HFFc6 (cell line): ENCODE measurements at regions not wholly inside any gene's neighbourhood (a gene's known extent, or its start where the extent isn't known, plus 50 kb on each side); places are given as distances from the start of the nearest gene placed in this dataset.

ENCODE experiments used
- DNase-seq: peaks from one replicate; pipeline ENCODE4 v3.0.0-alpha.2; 2018
- H3K27ac Mint-ChIP-seq: 2 replicates; pipeline ENCODE4 v1.8.0; 2020; ENCODE audit warnings: mild to moderate bottlenecking, mixed read lengths
- H3K27me3 Mint-ChIP-seq: 2 replicates; pipeline ENCODE4 v1.8.0; 2021; ENCODE audit warnings: mild to moderate bottlenecking, moderate library complexity, mixed read lengths; ENCODE audit not compliant: insufficient read depth
- H3K36me3 Mint-ChIP-seq: 2 replicates; pipeline ENCODE4 v1.8.0; 2021; ENCODE audit warnings: low read depth, mixed read lengths
- H3K4me1 Mint-ChIP-seq: 2 replicates; pipeline ENCODE4 v1.8.0; 2020; ENCODE audit warnings: low read depth, mixed read lengths
- H3K4me3 Mint-ChIP-seq: 2 replicates; pipeline ENCODE4 v1.8.0; 2020; ENCODE audit warnings: mild to moderate bottlenecking, moderate library complexity, mixed read lengths
- H3K9me3 Mint-ChIP-seq: 2 replicates; pipeline ENCODE4 v1.8.0; 2020; ENCODE audit warnings: mild to moderate bottlenecking, mixed read lengths
- TF ChIP-seq, protein P1 (sequence below): fragments of 200-600 bp; sonication (generic); IDR thresholded peaks from 2 replicates; pipeline ENCODE4 v1.5.0; 2021; ENCODE audit warnings: antibody characterized with exemption, mild to moderate bottlenecking

GRCh38 chr9:12091865-12092527 lies 601.2 kb upstream of the TYRP1 start:
- Mint-ChIP-seq H3K36me3 (no peaks in the 10 kb centered on the region), H3K9me3 (peaks cover 67% of the 10 kb centered on the region), H3K4me1 (no peaks in the 10 kb centered on the region), H3K27ac (no peak overlapping the region), H3K27me3 (no peaks in the 10 kb centered on the region), H3K4me3 (no peak overlapping the region)
- TF ChIP-seq, protein P1, sequence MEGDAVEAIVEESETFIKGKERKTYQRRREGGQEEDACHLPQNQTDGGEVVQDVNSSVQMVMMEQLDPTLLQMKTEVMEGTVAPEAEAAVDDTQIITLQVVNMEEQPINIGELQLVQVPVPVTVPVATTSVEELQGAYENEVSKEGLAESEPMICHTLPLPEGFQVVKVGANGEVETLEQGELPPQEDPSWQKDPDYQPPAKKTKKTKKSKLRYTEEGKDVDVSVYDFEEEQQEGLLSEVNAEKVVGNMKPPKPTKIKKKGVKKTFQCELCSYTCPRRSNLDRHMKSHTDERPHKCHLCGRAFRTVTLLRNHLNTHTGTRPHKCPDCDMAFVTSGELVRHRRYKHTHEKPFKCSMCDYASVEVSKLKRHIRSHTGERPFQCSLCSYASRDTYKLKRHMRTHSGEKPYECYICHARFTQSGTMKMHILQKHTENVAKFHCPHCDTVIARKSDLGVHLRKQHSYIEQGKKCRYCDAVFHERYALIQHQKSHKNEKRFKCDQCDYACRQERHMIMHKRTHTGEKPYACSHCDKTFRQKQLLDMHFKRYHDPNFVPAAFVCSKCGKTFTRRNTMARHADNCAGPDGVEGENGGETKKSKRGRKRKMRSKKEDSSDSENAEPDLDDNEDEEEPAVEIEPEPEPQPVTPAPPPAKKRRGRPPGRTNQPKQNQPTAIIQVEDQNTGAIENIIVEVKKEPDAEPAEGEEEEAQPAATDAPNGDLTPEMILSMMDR: no peak
- DNase-seq: no peak

DNA sequence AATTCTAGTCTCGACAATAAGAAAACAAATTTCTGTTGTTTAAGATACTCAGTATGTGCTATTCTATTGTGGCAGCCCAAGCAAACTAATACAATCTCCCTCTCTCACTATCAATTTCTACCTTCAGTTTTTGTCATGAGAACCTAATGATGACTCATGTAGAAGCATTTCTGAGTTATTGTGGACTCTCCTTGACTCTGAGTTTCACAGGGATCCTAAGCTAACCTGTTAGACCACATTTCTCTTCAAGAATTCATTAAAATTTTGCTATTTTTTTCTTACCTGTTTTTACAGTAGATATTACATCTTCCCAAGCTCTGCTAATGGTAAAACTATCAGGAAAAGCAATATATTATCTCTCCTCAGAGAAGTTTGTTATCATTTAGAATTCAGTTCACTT lies 599.1 kb upstream of the TYRP1 start:
- H3K36me3 Mint-ChIP-seq: no peaks in the 10 kb centered on the region
- no peak overlapping the region for H3K4me3 Mint-ChIP-seq
- no peak overlapping the region for H3K27ac Mint-ChIP-seq
- H3K27me3 Mint-ChIP-seq: no peaks in the 10 kb centered on the region
- H3K9me3 Mint-ChIP-seq: peaks cover 52% of the 10 kb centered on the region
- TF ChIP-seq, protein P1: no peak
- no peaks in the 10 kb centered on the region for H3K4me1 Mint-ChIP-seq
- DNase-seq: no peak

DNA sequence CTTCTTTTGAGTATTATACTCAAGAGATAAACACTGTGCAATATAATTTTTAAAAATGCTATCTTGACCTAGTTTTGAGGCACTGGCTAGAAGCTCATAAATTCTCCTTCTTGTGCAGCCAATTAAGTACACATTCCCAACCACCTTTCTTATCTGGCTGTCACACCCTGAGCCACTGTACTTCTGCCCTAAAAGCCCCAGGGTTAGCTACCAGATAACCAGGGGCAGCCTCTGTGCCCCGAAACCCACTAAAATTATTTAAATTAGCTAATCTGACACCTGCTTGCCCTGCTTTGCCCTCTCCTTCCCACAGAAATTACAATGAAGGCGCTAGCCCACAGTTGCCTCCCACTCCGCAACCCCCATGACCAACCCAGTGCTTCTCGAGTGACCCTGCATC lies 597.3 kb upstream of the TYRP1 start:
- Mint-ChIP-seq H3K36me3 (no peaks in the 10 kb centered on the region), H3K9me3 (peaks cover 50% of the 10 kb centered on the region), H3K4me3 (no peak overlapping the region), H3K27me3 (no peaks in the 10 kb centered on the region), H3K27ac (no peak overlapping the region), H3K4me1 (no peaks in the 10 kb centered on the region)
- TF ChIP-seq, protein P1: no peak
- no peak for DNase-seq

- Mint-ChIP-seq H3K9me3 (peaks cover 55% of the 10 kb centered on the region), H3K4me1 (no peaks in the 10 kb centered on the region), H3K4me3 (no peak overlapping the region), H3K27ac (no peak overlapping the region), H3K27me3 (no peaks in the 10 kb centered on the region; the same call in 1 of the 2 replicates), H3K36me3 (no peaks in the 10 kb centered on the region)
- TF ChIP-seq, protein P1: no peak
- DNase-seq: no peak
Observed at GRCh38 chr9:12133416-12133815, 559.8 kb upstream of the TYRP1 start.

GRCh38 chr9:12141422-12141821 lies 551.8 kb upstream of the TYRP1 start:
- Mint-ChIP-seq H3K27me3 (no peaks in the 10 kb centered on the region; the same call in 1 of the 2 replicates), H3K4me3 (no peak overlapping the region), H3K4me1 (no peaks in the 10 kb centered on the region), H3K9me3 (peaks cover 47% of the 10 kb centered on the region), H3K27ac (no peak overlapping the region), H3K36me3 (no peaks in the 10 kb centered on the region)
- TF ChIP-seq, protein P1: no peak
- no peak for DNase-seq
